ENCODE measurements at regions not wholly inside any gene's neighbourhood (a gene's known extent, or its start where the extent isn't known, plus 50 kb on each side); places are given as distances from the start of the nearest gene placed in this dataset.

GRCh38 chr19:30170495-30171137 lies 201.6 kb upstream of the ZNF536 start (continued):
- TF ChIP-seq ZNF792 (tag by site-specific recombination; IDR thresholded peaks at IDR 0.05) (no peak), ZNF132 (tag by site-specific recombination; IDR thresholded peaks at IDR 0.05; ENCODE audit: borderline replicate concordance) (no peak), ZNF560 (tag by site-specific recombination; IDR thresholded peaks at IDR 0.05; ENCODE audit: borderline replicate concordance) (no peak), ZNF140 (tag by site-specific recombination; IDR thresholded peaks at IDR 0.05) (no peak), TCF7L2 (IDR thresholded peaks at IDR 0.05; ENCODE audit: borderline replicate concordance, low read depth, low read length) (no peak), ZNF2 (tag by site-specific recombination; IDR thresholded peaks at IDR 0.05) (no peak), ZNF202 (tag by site-specific recombination; IDR thresholded peaks at IDR 0.05; ENCODE audit: borderline replicate concordance) (0 out of 2 replicates have a peak, but pooled peaks have one; percentile 3), ZNF624 (tag by site-specific recombination; IDR thresholded peaks at IDR 0.05) (no peak), BCL11A (tag by site-specific recombination; IDR thresholded peaks at IDR 0.05; ENCODE audit: low read depth) (no peak), ZNF302 (tag by site-specific recombination; IDR thresholded peaks at IDR 0.05; ENCODE audit: low read depth) (0 out of 2 replicates have a peak, but pooled peaks have one; percentile 43), EGR2 (tag by site-specific recombination; IDR thresholded peaks at IDR 0.05; ENCODE audit: low read depth) (peak; percentile 100), OSR2 (tag by site-specific recombination; IDR thresholded peaks at IDR 0.05) (no peak; the same call in 1 of the 2 replicates), ZNF184 (tag by site-specific recombination; IDR thresholded peaks at IDR 0.05) (no peak), ZNF223 (tag by site-specific recombination; IDR thresholded peaks at IDR 0.05) (no peak), KLF7 (tag by site-specific recombination; IDR thresholded peaks at IDR 0.05; ENCODE audit: borderline replicate concordance) (no peak), ZNF555 (tag by site-specific recombination; conservative IDR thresholded peaks at IDR 0.05) (no peak), IKZF3 (tag by site-specific recombination; IDR thresholded peaks at IDR 0.05) (no peak), HOXD13 (CRISPR knock-in tag; IDR thresholded peaks at IDR 0.05; ENCODE audit: borderline replicate concordance) (no peak), GLI2 (tag by site-specific recombination; IDR thresholded peaks at IDR 0.05; ENCODE audit: borderline replicate concordance, low read depth) (no peak), ZNF654 (tag by site-specific recombination; IDR thresholded peaks at IDR 0.05; ENCODE audit: low read depth) (no peak), ZNF311 (tag by site-specific recombination; IDR thresholded peaks at IDR 0.05; ENCODE audit: borderline replicate concordance) (no peak; the same call in 1 of the 2 replicates), INSM2 (tag by site-specific recombination; IDR thresholded peaks at IDR 0.05) (no peak), ZNF501 (tag by site-specific recombination; IDR thresholded peaks at IDR 0.05) (no peak), KLF10 (tag by site-specific recombination; IDR thresholded peaks at IDR 0.05) (no peak), ZNF433 (tag by site-specific recombination; IDR thresholded peaks at IDR 0.05; ENCODE audit: low read depth) (no peak), ZNF19 (tag by site-specific recombination; IDR thresholded peaks at IDR 0.05; ENCODE audit: low read depth) (no peak), ZNF701 (tag by site-specific recombination; IDR thresholded peaks at IDR 0.05) (no peak), SCRT1 (tag by site-specific recombination; IDR thresholded peaks at IDR 0.05; ENCODE audit: borderline replicate concordance) (no peak; the same call in 1 of the 2 replicates), ZBTB8A (tag by site-specific recombination; IDR thresholded peaks at IDR 0.05) (no peak), KLF9 (tag by site-specific recombination; IDR thresholded peaks at IDR 0.05; ENCODE audit: low read depth) (no peak; the same call in 1 of the 2 replicates), ZNF473 (tag by site-specific recombination; IDR thresholded peaks at IDR 0.05) (peak; percentile 78; the same call in 1 of the 2 replicates), ZNF776 (tag by site-specific recombination; IDR thresholded peaks at IDR 0.05; ENCODE audit: borderline replicate concordance) (no peak; the same call in 1 of the 2 replicates), ZFP41 (tag by site-specific recombination; IDR thresholded peaks at IDR 0.05; ENCODE audit: borderline replicate concordance) (no peak), ZBTB11 (tag by site-specific recombination; conservative IDR thresholded peaks at IDR 0.05; ENCODE audit: low read depth) (no peak), ZNF488 (tag by site-specific recombination; IDR thresholded peaks at IDR 0.05) (0 out of 2 replicates have a peak, but pooled peaks have one; percentile 4), ZNF391 (tag by site-specific recombination; IDR thresholded peaks at IDR 0.05; ENCODE audit: borderline replicate concordance, low read depth) (no peak), ZNF23 (tag by site-specific recombination; IDR thresholded peaks at IDR 0.05; ENCODE audit: borderline replicate concordance) (no peak)
